H9 (cell line): ENCODE measurements at regions not wholly inside any gene's neighbourhood (a gene's known extent, or its start where the extent isn't known, plus 50 kb on each side); places are given as distances from the start of the nearest gene placed in this dataset.

Source experiments
- DNase-seq: peaks from one replicate; pipeline ENCODE4 v3.0.0-alpha.2; 2017
- H2AFZ ChIP-seq: one replicate; pipeline ENCODE4 v1.6.1; 2013; ENCODE audit warnings: mild to moderate bottlenecking, low read length, control low read depth, moderate library complexity
- H2AK5ac ChIP-seq: 2 replicates; pipeline ENCODE4 v1.6.1; 2013; ENCODE audit warnings: low read length, control low read depth, mixed read lengths; ENCODE audit not compliant: insufficient read length
- H2BK120ac ChIP-seq: one replicate; pipeline ENCODE4 v1.6.1; 2013; ENCODE audit warnings: low read depth, mild to moderate bottlenecking, low read length, control low read depth, inconsistent platforms; ENCODE audit not compliant: poor library complexity, severe bottlenecking
- H2BK12ac ChIP-seq: 2 replicates; pipeline ENCODE4 v1.6.1; 2013; ENCODE audit warnings: low read length, control low read depth, mixed read lengths, low read depth; ENCODE audit not compliant: insufficient read length
- H2BK15ac ChIP-seq: 2 replicates; pipeline ENCODE4 v1.6.1; 2013; ENCODE audit warnings: low read depth, low read length, control low read depth
- H2BK20ac ChIP-seq: one replicate; pipeline ENCODE4 v1.6.1; 2013; ENCODE audit warnings: low read depth, mild to moderate bottlenecking, low read length, control low read depth, inconsistent platforms; ENCODE audit not compliant: poor library complexity, severe bottlenecking
- H2BK5ac ChIP-seq: 2 replicates; pipeline ENCODE4 v1.6.1; 2013; ENCODE audit warnings: low read length, control low read depth, mixed read lengths; ENCODE audit not compliant: insufficient read length
- H3K14ac ChIP-seq: 2 replicates; pipeline ENCODE4 v1.6.1; 2013; ENCODE audit warnings: low read length, control low read depth; ENCODE audit not compliant: insufficient read depth
- H3K18ac ChIP-seq: 2 replicates; pipeline ENCODE4 v1.6.1; 2013; ENCODE audit warnings: low read depth, mild to moderate bottlenecking, mixed read lengths, low read length, control low read depth; ENCODE audit not compliant: insufficient read length
- H3K23ac ChIP-seq: 2 replicates; pipeline ENCODE4 v1.6.1; 2013; ENCODE audit warnings: low read length, control low read depth, mixed read lengths, low read depth; ENCODE audit not compliant: insufficient read length
- H3K23me2 ChIP-seq: 2 replicates; pipeline ENCODE4 v1.6.1; 2013; ENCODE audit warnings: low read depth, mild to moderate bottlenecking, mixed read lengths, low read length, control low read depth; ENCODE audit not compliant: insufficient read length, poor library complexity, severe bottlenecking
- H3K27ac ChIP-seq: 2 replicates; pipeline ENCODE4 v1.5.1; 2013; ENCODE audit warnings: low read length, control low read depth, mixed read lengths, low read depth; ENCODE audit not compliant: insufficient read length
- H3K27me3 ChIP-seq: 2 replicates; pipeline ENCODE4 v1.6.1; 2013; ENCODE audit warnings: low read length, control low read depth, inconsistent platforms; ENCODE audit not compliant: insufficient read depth
- H3K4ac ChIP-seq: 2 replicates; pipeline ENCODE4 v1.6.1; 2013; ENCODE audit warnings: low read depth, mild to moderate bottlenecking, control low read depth, inconsistent platforms, low read length, moderate library complexity
- H3K4me1 ChIP-seq: 2 replicates; pipeline ENCODE4 v1.6.1; 2013; ENCODE audit warnings: low read length, control low read depth, inconsistent platforms; ENCODE audit not compliant: insufficient read depth
- H3K4me2 ChIP-seq: 2 replicates; pipeline ENCODE4 v1.6.1; 2013; ENCODE audit warnings: low read length, control low read depth, mixed read lengths; ENCODE audit not compliant: insufficient read length, insufficient read depth
- H3K56ac ChIP-seq: 2 replicates; pipeline ENCODE4 v1.6.1; 2013; ENCODE audit warnings: low read depth, mild to moderate bottlenecking, mixed read lengths, low read length, control low read depth; ENCODE audit not compliant: insufficient read length
- H3K79me1 ChIP-seq: 2 replicates; pipeline ENCODE4 v1.6.1; 2013; ENCODE audit warnings: low read depth, mild to moderate bottlenecking, moderate library complexity, low read length, control low read depth, inconsistent platforms; ENCODE audit not compliant: insufficient read depth, poor library complexity, severe bottlenecking
- H3K79me2 ChIP-seq: 2 replicates; pipeline ENCODE4 v1.6.1; 2013; ENCODE audit warnings: low read length, control low read depth, inconsistent platforms; ENCODE audit not compliant: insufficient read depth
- H3K9ac ChIP-seq: 2 replicates; pipeline ENCODE4 v1.6.1; 2013; ENCODE audit warnings: low read length, control low read depth, mixed read lengths; ENCODE audit not compliant: insufficient read length; ENCODE audit errors: extremely low read depth
- H3K9me3 ChIP-seq: one replicate; pipeline ENCODE4 v1.6.1; 2013; ENCODE audit warnings: low read depth, low read length, inconsistent platforms; ENCODE audit not compliant: control insufficient read depth
- H3T11ph ChIP-seq: one replicate; pipeline ENCODE4 v1.6.1; 2013; ENCODE audit warnings: mild to moderate bottlenecking, low read length, control low read depth, inconsistent platforms
- H4K20me1 ChIP-seq: one replicate; pipeline ENCODE4 v1.6.1; 2013; ENCODE audit not compliant: control insufficient read depth, insufficient read length, insufficient read depth
- H4K5ac ChIP-seq: 2 replicates; pipeline ENCODE4 v1.6.1; 2013; ENCODE audit warnings: low read depth, mild to moderate bottlenecking, mixed read lengths, low read length, control low read depth; ENCODE audit not compliant: insufficient read length
- H4K8ac ChIP-seq: replicated peaks from 2 replicates; pipeline ENCODE4 v1.6.1; 2013; ENCODE audit warnings: low read length, control low read depth, mixed read lengths, low read depth; ENCODE audit not compliant: insufficient read length
- H4K91ac ChIP-seq: 2 replicates; pipeline ENCODE4 v1.6.1; 2013; ENCODE audit warnings: low read depth, mild to moderate bottlenecking, moderate library complexity, mixed read lengths, low read length, control low read depth; ENCODE audit not compliant: insufficient read length
- H3K27ac Mint-ChIP-seq, 3 experiments: 2 replicates in 2 of 3; 3 replicates in 1 of 3; pipeline ENCODE4 v1.8.0; 2020 to 2021; ENCODE audit warnings: mixed read lengths in 3 of 3, mild to moderate bottlenecking in 1 of 3, moderate library complexity in 1 of 3
- H3K27me3 Mint-ChIP-seq: 2 replicates; pipeline ENCODE4 v1.8.0; 2021; ENCODE audit warnings: low read depth, mild to moderate bottlenecking, moderate library complexity, mixed read lengths
- H3K36me3 Mint-ChIP-seq, 3 experiments: 2 replicates in 2 of 3; 3 replicates in 1 of 3; pipeline ENCODE4 v1.8.0; 2020 to 2021; ENCODE audit warnings: low read depth in 3 of 3, mixed read lengths in 3 of 3; ENCODE audit not compliant: insufficient read depth in 1 of 3
- H3K4me1 Mint-ChIP-seq, 2 experiments: 2 replicates each; pipeline ENCODE4 v1.8.0; 2020; ENCODE audit warnings: mixed read lengths in 2 of 2
- H3K4me3 Mint-ChIP-seq, 2 experiments: 2 replicates in 1 of 2; 3 replicates in 1 of 2; pipeline ENCODE4 v1.8.0; 2020 to 2021; ENCODE audit warnings: mild to moderate bottlenecking in 2 of 2, mixed read lengths in 2 of 2, moderate library complexity in 1 of 2
- H3K9me3 Mint-ChIP-seq, 2 experiments: 2 replicates in 1 of 2; 3 replicates in 1 of 2; pipeline ENCODE4 v1.8.0; 2020; ENCODE audit warnings: mild to moderate bottlenecking in 2 of 2, mixed read lengths in 2 of 2, moderate library complexity in 1 of 2
- CTCF ChIP-seq: fragments of 200-600 bp; sonication (generic); conservative IDR thresholded peaks from 3 replicates; pipeline ENCODE4 v1.8.0; 2021; ENCODE audit warnings: antibody characterized with exemption, mild to moderate bottlenecking
- WGBS: extraction: QIAGEN DNeasy Blood & Tissue Kit; methylation state at CpG from one replicate; pipeline ENCODE4 v1.1.7; 2013; ENCODE audit warnings: missing lambda C conversion rate, low lambda C conversion rate, mixed read lengths; ENCODE audit not compliant: insufficient read length; ENCODE audit errors: extremely low coverage; 5-methylcytosine and 5-hydroxymethylcytosine counted together

GRCh38 chr10:65805511-65805910 lies 1120.3 kb upstream of the LRRTM3 start:
- no peak overlapping the region for H2BK20ac ChIP-seq
- H3K79me2 ChIP-seq: no peaks in the 10 kb centered on the region
- Mint-ChIP-seq H3K4me1 (peaks cover 0 to 4% of the 10 kb centered on the region in 2 experiments; a peak in 3 of 4 replicates), H3K4me3 (no peak overlapping the region), H3K27me3 (peaks cover 1% of the 10 kb centered on the region; the same call in 1 of the 2 replicates), H3K27ac (no peak overlapping the region), H3K9me3 (no peaks in the 10 kb centered on the region), H3K36me3 (no peaks in the 10 kb centered on the region)
- H2AFZ ChIP-seq: no peak overlapping the region
- no peak for DNase-seq
- no peaks in the 10 kb centered on the region for H3K79me1 ChIP-seq
- WGBS: no CpG with 5 or more reads among the region's 1 CpG
- H3K9ac ChIP-seq: no peak overlapping the region
- no peak overlapping the region for H3K56ac ChIP-seq
- H3K27ac ChIP-seq: no peak overlapping the region
- no peaks in the 10 kb centered on the region for H3K9me3 ChIP-seq
- H4K20me1 ChIP-seq: no peaks in the 10 kb centered on the region
- no peak overlapping the region for H2AK5ac ChIP-seq
- no peak overlapping the region for H4K8ac ChIP-seq
- H3T11ph ChIP-seq: no peak overlapping the region
- no peaks in the 10 kb centered on the region for H3K23me2 ChIP-seq
- no peak overlapping the region for H4K5ac ChIP-seq
- no peak overlapping the region for H2BK120ac ChIP-seq
- no peak overlapping the region for H3K4me2 ChIP-seq
- no peak overlapping the region for H3K18ac ChIP-seq
- no peak overlapping the region for H3K23ac ChIP-seq
- no peak overlapping the region for H2BK5ac ChIP-seq
- H3K14ac ChIP-seq: no peak overlapping the region
- no peak overlapping the region for H3K4ac ChIP-seq
- H3K4me1 ChIP-seq: no peaks in the 10 kb centered on the region
- no peak for TF ChIP-seq CTCF
- H3K27me3 ChIP-seq: no peaks in the 10 kb centered on the region
- no peak overlapping the region for H2BK15ac ChIP-seq
- no peak overlapping the region for H2BK12ac ChIP-seq
- H4K91ac ChIP-seq: no peak overlapping the region
